OCI-LY1 (cell line): ENCODE measurements at regions not wholly inside any gene's neighbourhood (a gene's known extent, or its start where the extent isn't known, plus 50 kb on each side); places are given as distances from the start of the nearest gene placed in this dataset.

Experiments
- H2AFZ ChIP-seq: fragments of 200-600 bp; sonication (generic), shearing (Covaris generic); 2 replicates; pipeline ENCODE4 v1.6.0; 2014; ENCODE audit warnings: antibody characterized with exemption, mild to moderate bottlenecking, low read length
- H3F3A ChIP-seq: fragments of 200-600 bp; sonication (generic), shearing (Covaris generic); 2 replicates; pipeline ENCODE4 v1.6.0; 2014; ENCODE audit warnings: mild to moderate bottlenecking, antibody characterized with exemption, low read length, moderate library complexity; ENCODE audit not compliant: insufficient read depth
- H3K27ac ChIP-seq: fragments of 200-600 bp; sonication (generic); 2 replicates; pipeline ENCODE4 v1.5.1; 2014; ENCODE audit warnings: low read length, mixed run types, mild to moderate bottlenecking, low read depth; ENCODE audit not compliant: poor library complexity, severe bottlenecking
- H3K27me3 ChIP-seq: fragments of 200-600 bp; sonication (generic); 2 replicates; pipeline ENCODE4 v1.6.0; 2014; ENCODE audit warnings: antibody characterized with exemption, mild to moderate bottlenecking, low read length, moderate library complexity; ENCODE audit not compliant: insufficient read depth
- H3K36me3 ChIP-seq: fragments of 200-600 bp; sonication (generic); 2 replicates; pipeline ENCODE4 v1.6.1; 2014; ENCODE audit warnings: mild to moderate bottlenecking, antibody characterized with exemption, low read length, moderate library complexity, mixed read lengths; ENCODE audit not compliant: insufficient read depth
- H3K4me1 ChIP-seq: fragments of 200-600 bp; sonication (generic); 2 replicates; pipeline ENCODE4 v1.5.1; 2014; ENCODE audit warnings: mild to moderate bottlenecking, low read length, moderate library complexity; ENCODE audit not compliant: insufficient read depth, severe bottlenecking
- H3K4me2 ChIP-seq: fragments of 200-600 bp; sonication (generic), shearing (Covaris generic); 2 replicates; pipeline ENCODE4 v1.6.1; 2014; ENCODE audit warnings: low read length
- H3K4me3 ChIP-seq: fragments of 200-600 bp; sonication (generic); 2 replicates; pipeline ENCODE4 v1.5.1; 2014; ENCODE audit warnings: low read length, low read depth, mild to moderate bottlenecking, mixed read lengths; ENCODE audit not compliant: poor library complexity, severe bottlenecking
- H3K79me2 ChIP-seq: fragments of 200-600 bp; shearing (Covaris generic); 2 replicates; pipeline ENCODE4 v1.6.1; 2016; ENCODE audit warnings: mixed run types, low read length, mixed read lengths; ENCODE audit not compliant: insufficient read depth
- H3K9ac ChIP-seq: fragments of 200-600 bp; sonication (generic), shearing (Covaris generic); 2 replicates; pipeline ENCODE4 v1.6.1; 2014; ENCODE audit warnings: mild to moderate bottlenecking, low read length, mixed read lengths
- H3K9me2 ChIP-seq: fragments of 200-600 bp; sonication (generic), shearing (Covaris generic); 2 replicates; pipeline ENCODE4 v1.6.1; 2014; ENCODE audit warnings: low read depth, mild to moderate bottlenecking, low read length, mixed read lengths
- H3K9me3 ChIP-seq: fragments of 200-600 bp; shearing (Covaris generic); 2 replicates; pipeline ENCODE4 v1.6.1; 2014; ENCODE audit warnings: low read length, mixed read lengths
- H4K20me1 ChIP-seq: fragments of 200-600 bp; sonication (generic), shearing (Covaris generic); 2 replicates; pipeline ENCODE4 v1.6.0; 2016; ENCODE audit warnings: mild to moderate bottlenecking, low read length; ENCODE audit not compliant: insufficient read depth
- CTCF ChIP-seq: fragments of 200-600 bp; sonication (generic), shearing (Covaris generic); IDR thresholded peaks from 2 replicates; pipeline ENCODE4 v1.5.1; 2017; ENCODE audit warnings: mild to moderate bottlenecking, antibody characterized with exemption, low read length, moderate library complexity, mixed read lengths
- EZH2 ChIP-seq: fragments of 200-600 bp; sonication (generic), shearing (Covaris generic); IDR thresholded peaks from 2 replicates; pipeline ENCODE4 v1.8.0; 2017; ENCODE audit warnings: borderline replicate concordance, mixed run types, mild to moderate bottlenecking, antibody characterized with exemption, low read length, moderate library complexity, mixed read lengths

- H3K4me1 ChIP-seq, result no peaks in the 10 kb centered on the region
- no peak overlapping the region for H3K4me2 ChIP-seq
- H2AFZ ChIP-seq, result no peak overlapping the region
- no peaks in the 10 kb centered on the region for H3K9me2 ChIP-seq
- no peak overlapping the region for H3K4me3 ChIP-seq
- H3K9ac ChIP-seq, result no peak overlapping the region
- no peaks in the 10 kb centered on the region for H3K79me2 ChIP-seq
- H3F3A ChIP-seq, result no peaks in the 10 kb centered on the region
- H3K27ac ChIP-seq, result no peak overlapping the region
- no peaks in the 10 kb centered on the region for H3K36me3 ChIP-seq
- H4K20me1 ChIP-seq, result no peaks in the 10 kb centered on the region
- H3K9me3 ChIP-seq, result no peaks in the 10 kb centered on the region
- TF ChIP-seq CTCF, result no peak
- no peak for TF ChIP-seq EZH2
- H3K27me3 ChIP-seq, result peaks cover 9% of the 10 kb centered on the region; the same call in 1 of the 2 replicates
These were observed 69.6 kb upstream of the ZNF184 start for GRCh38 chr6:27542485-27542884.

- Histone ChIP-seq H3K9ac (no peak overlapping the region), H3K36me3 (no peaks in the 10 kb centered on the region), H2AFZ (no peak overlapping the region), H3K9me2 (no peaks in the 10 kb centered on the region), H3F3A (no peaks in the 10 kb centered on the region), H3K27me3 (peaks cover 11% of the 10 kb centered on the region; the same call in 1 of the 2 replicates), H3K79me2 (no peaks in the 10 kb centered on the region), H3K4me1 (no peaks in the 10 kb centered on the region), H3K27ac (no peak overlapping the region), H3K9me3 (no peaks in the 10 kb centered on the region), H3K4me2 (no peak overlapping the region), H3K4me3 (no peak overlapping the region), H4K20me1 (no peaks in the 10 kb centered on the region)
- TF ChIP-seq EZH2 (no peak), CTCF (no peak)
These were observed 69.0 kb upstream of the ZNF184 start for GRCh38 chr6:27541933-27542297.

GRCh38 chr6:27541212-27541932, 68.5 kb upstream of the ZNF184 start:
- no peaks in the 10 kb centered on the region for H3K9me2 ChIP-seq
- no peak overlapping the region for H3K9ac ChIP-seq
- no peaks in the 10 kb centered on the region for H3F3A ChIP-seq
- H3K4me1 ChIP-seq, result no peaks in the 10 kb centered on the region
- no peak overlapping the region for H3K27ac ChIP-seq
- no peaks in the 10 kb centered on the region for H3K36me3 ChIP-seq
- no peaks in the 10 kb centered on the region for H3K79me2 ChIP-seq
- H3K4me2 ChIP-seq, result no peak overlapping the region
- H3K27me3 ChIP-seq, result peaks cover 12% of the 10 kb centered on the region; the same call in 1 of the 2 replicates
- TF ChIP-seq EZH2 (no peak), CTCF (no peak)
- no peak overlapping the region for H3K4me3 ChIP-seq
- H2AFZ ChIP-seq, result no peak overlapping the region
- H3K9me3 ChIP-seq, result no peaks in the 10 kb centered on the region
- no peaks in the 10 kb centered on the region for H4K20me1 ChIP-seq
